Activated CD8-positive, alpha-beta T cell treated with anti-CD3 and anti-CD28 coated beads, Interleukin-2, amount 10 ng/mL, durations not matched to agents 7 days and 5 days (primary cell): ENCODE measurements at regions not wholly inside any gene's neighbourhood (a gene's known extent, or its start where the extent isn't known, plus 50 kb on each side); places are given as distances from the start of the nearest gene placed in this dataset.

ENCODE experiments used
- ATAC-seq: fragments of 150-1000 bp; cut with Tn5 transposase; one replicate; pipeline ENCODE4 v1.10.0; 2021; ENCODE audit warnings: moderate library complexity
- CTCF ChIA-PET: fragments of 350-600 bp; sonication (Branson Sonifier 250); formaldehyde crosslinking; loops from one replicate; lab custom pipeline; 2021; ENCODE audit warnings: antibody characterized with exemption; lab: Charles Lee
- POLR2A ChIA-PET: fragments of 350-600 bp; sonication (Branson Sonifier 250); formaldehyde crosslinking; loops from one replicate; lab custom pipeline; 2021; ENCODE audit warnings: antibody characterized with exemption; lab: Charles Lee
- DNase-seq: peaks from one replicate; pipeline ENCODE4 v3.0.0-alpha.2; 2020
- H3K27ac Mint-ChIP-seq: one replicate; pipeline ENCODE4 v1.8.0; 2021; ENCODE audit warnings: mild to moderate bottlenecking, mixed read lengths
- H3K27me3 Mint-ChIP-seq: one replicate; pipeline ENCODE4 v1.8.0; 2021; ENCODE audit warnings: low read depth, mixed read lengths
- H3K36me3 Mint-ChIP-seq: one replicate; pipeline ENCODE4 v1.8.0; 2021; ENCODE audit warnings: low read depth, mixed read lengths
- H3K4me1 Mint-ChIP-seq: one replicate; pipeline ENCODE4 v1.8.0; 2021; ENCODE audit warnings: low read depth, mixed read lengths
- H3K4me3 Mint-ChIP-seq: one replicate; pipeline ENCODE4 v1.8.0; 2021; ENCODE audit warnings: mild to moderate bottlenecking, mixed read lengths
- H3K9me3 Mint-ChIP-seq: one replicate; pipeline ENCODE4 v1.8.0; 2022; ENCODE audit warnings: mixed read lengths; ENCODE audit not compliant: insufficient read depth

DNA sequence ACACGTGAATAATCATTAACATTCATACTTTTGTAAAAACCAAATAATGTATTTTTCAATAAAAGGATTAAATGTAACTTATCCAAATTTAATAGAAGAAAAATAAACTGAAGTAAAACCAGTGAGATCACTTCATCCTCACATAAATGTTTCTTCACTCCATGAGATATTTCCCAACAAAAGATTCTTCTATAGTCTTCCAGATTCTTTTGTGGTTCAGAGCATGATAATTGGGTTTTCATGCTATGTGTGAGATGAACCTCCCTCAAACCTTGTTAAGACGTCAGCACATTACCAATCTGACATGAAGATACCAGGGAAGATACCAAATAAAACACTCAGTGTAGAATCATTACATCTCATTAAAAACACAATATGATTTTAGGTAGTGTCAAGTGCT lies 62.9 kb upstream of the OXGR1 start:
- Mint-ChIP-seq H3K27ac (no peak overlapping the region), H3K4me1 (no peaks in the 10 kb centered on the region), H3K36me3 (no peaks in the 10 kb centered on the region), H3K9me3 (no peaks in the 10 kb centered on the region), H3K4me3 (no peak overlapping the region), H3K27me3 (peaks cover 3% of the 10 kb centered on the region)
- DNase-seq (no peak), ATAC-seq (no peak)
- ChIA-PET CTCF (no interaction called here), POLR2A (no interaction called here)

DNA sequence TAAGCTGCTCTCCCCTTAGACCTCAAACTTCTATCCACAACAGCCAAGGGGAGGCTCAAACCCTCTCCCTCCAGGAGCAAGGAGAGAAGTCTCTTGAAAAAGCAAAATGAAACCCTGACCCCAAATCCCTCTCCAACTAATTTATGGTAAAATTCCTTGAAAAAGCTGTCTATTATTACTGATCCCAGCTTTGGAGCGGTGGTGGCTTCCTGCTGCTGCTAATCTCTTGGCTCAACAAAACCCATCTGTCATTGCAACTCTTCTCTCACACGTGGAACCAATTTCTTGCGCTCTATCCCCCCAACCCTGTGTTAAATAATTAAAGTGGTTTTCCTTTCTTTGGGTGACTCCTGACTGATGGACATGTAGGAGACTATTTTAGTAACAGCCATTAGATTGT lies 64.1 kb upstream of the OXGR1 start:
- H3K27ac Mint-ChIP-seq: no peak overlapping the region
- no peaks in the 10 kb centered on the region for H3K4me1 Mint-ChIP-seq
- H3K4me3 Mint-ChIP-seq: no peak overlapping the region
- no peaks in the 10 kb centered on the region for H3K36me3 Mint-ChIP-seq
- DNase-seq (no peak), ATAC-seq (no peak)
- no peaks in the 10 kb centered on the region for H3K9me3 Mint-ChIP-seq
- POLR2A ChIA-PET: no interaction called here
- CTCF ChIA-PET: no interaction called here
- H3K27me3 Mint-ChIP-seq: peaks cover 3% of the 10 kb centered on the region

DNA sequence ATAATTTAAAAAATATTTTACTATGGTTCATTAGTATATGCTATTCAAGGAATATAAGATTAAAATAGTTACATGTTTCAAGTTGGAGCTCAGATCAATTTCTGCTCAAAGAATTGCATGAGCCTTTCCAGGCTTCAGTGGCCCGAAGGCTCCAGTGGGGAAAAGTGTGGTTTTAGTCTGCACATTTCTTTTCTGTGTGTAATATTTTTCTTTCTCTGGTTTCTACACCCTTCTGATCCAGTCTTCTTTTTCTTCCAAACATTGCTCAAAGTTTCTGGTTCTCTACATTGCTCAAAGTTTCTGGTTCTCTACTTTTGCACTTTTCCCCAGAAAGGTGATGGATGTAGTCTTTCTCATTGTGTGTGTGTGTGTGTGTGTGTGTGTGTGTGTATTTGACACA lies 64.7 kb upstream of the OXGR1 start:
- ATAC-seq: no peak
- no peaks in the 10 kb centered on the region for H3K9me3 Mint-ChIP-seq
- no peak for DNase-seq
- H3K4me1 Mint-ChIP-seq: no peaks in the 10 kb centered on the region
- peaks cover 3% of the 10 kb centered on the region for H3K27me3 Mint-ChIP-seq
- H3K36me3 Mint-ChIP-seq: no peaks in the 10 kb centered on the region
- no peak overlapping the region for H3K27ac Mint-ChIP-seq
- CTCF ChIA-PET: no interaction called here
- POLR2A ChIA-PET: no interaction called here
- H3K4me3 Mint-ChIP-seq: no peak overlapping the region

DNA sequence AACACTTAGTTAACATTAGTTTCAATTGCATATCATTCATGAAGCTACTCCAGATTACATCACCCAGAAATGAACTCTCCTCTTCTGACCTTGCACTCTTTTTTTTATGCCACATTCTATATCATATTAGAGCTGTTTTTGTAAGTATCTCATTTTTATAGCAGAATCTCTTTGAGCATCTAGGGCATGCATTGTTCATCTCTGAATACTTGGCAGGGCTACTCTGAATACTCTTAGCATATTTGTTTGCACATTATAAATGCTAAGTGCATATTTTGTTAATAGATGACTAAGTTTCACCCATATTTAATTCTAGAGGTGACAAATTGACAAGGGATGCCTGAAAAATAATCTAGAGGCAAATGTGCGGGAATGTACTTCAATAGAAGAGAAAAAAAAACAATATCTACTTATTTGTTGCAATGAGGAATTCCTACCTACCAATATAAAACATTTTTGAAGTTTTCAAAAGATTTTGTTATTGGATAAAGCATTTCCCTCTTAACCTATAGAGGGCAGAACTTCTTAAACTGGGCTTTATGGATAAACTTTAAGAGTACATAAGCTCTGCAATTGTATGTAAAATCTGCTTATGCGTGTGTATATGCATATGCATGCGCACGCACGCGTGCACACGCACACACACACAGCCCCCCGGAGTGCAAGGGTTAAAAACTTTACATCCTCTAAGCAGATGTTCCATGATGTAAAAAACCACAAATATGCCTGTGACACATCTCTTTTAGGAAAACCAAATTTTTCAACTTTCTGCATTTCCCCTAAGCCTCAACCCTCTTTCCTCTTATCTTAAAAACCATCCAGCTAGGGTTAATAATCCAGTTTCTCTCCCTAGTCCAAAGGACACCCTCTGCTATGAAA lies 73.0 kb upstream of the OXGR1 start:
- POLR2A ChIA-PET: no interaction called here
- Mint-ChIP-seq H3K4me3 (no peak overlapping the region), H3K27ac (no peak overlapping the region), H3K4me1 (no peaks in the 10 kb centered on the region), H3K9me3 (no peaks in the 10 kb centered on the region), H3K27me3 (peaks cover 3% of the 10 kb centered on the region), H3K36me3 (no peaks in the 10 kb centered on the region)
- ATAC-seq (no peak), DNase-seq (no peak)
- CTCF ChIA-PET: no interaction called here

DNA sequence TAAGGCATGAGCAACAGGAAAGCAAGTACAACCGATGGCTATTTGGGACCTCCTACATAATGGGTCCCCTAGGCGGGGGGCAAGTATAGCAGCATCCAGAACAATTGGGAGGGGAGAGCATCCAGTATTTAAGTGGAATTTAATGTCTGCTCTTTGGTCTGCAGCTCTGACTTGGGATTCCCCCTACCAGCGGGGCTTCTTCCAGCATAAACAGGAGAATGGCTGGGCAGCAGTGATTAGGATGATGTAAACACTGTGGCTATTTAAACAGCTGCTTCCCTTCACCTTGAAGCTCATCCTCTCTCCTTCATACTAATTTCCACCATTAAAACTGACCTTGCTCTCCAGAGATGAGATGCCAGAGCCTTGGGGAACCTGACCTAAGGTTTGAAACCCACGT lies 73.9 kb upstream of the OXGR1 start:
- Mint-ChIP-seq H3K27me3 (peaks cover 3% of the 10 kb centered on the region), H3K27ac (no peak overlapping the region), H3K36me3 (no peaks in the 10 kb centered on the region), H3K4me1 (no peaks in the 10 kb centered on the region), H3K9me3 (no peaks in the 10 kb centered on the region), H3K4me3 (no peak overlapping the region)
- ChIA-PET CTCF (no interaction called here), POLR2A (no interaction called here)
- DNase-seq (no peak), ATAC-seq (no peak)

DNA sequence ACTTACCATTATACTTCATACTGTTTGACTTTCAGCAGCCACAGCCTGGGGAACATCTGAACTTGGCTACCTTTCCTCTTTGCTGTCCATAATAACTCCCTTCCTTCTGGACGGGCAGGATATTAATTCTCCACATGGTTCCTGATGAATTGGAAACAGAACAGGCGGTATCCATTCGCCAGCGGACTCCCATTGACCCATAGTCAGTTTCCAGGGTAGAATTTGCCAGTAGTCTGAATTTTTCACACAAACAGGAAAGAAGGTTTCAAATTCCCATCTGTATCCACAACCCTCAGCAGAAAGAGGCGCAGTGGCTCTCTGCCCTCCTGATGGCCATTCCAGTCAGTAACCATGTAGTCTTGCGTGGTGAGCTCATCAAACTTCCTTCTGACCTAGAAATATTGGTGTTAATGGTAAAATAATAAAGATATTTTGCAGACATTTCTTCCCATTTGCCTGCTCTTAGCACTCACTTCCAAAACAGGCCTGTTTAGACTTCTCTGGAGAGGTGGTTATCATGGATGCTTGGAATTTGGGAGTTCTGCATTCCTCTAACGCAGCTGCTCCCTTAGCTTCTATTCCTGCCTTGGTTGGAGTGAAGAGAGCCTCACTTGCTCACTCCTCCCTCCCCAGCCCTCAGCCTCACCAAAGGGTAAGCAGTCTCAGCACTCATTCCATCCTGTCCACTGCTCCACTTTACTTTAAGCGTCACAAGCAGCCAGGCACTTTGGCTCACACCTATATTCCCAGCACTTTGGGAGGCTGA lies 75.0 kb upstream of the OXGR1 start:
- Mint-ChIP-seq H3K27ac (no peak overlapping the region), H3K4me3 (no peak overlapping the region), H3K9me3 (no peaks in the 10 kb centered on the region), H3K27me3 (peaks cover 3% of the 10 kb centered on the region), H3K36me3 (no peaks in the 10 kb centered on the region), H3K4me1 (no peaks in the 10 kb centered on the region)
- POLR2A ChIA-PET: no interaction called here
- ATAC-seq (no peak), DNase-seq (no peak)
- CTCF ChIA-PET: no interaction called here

DNA sequence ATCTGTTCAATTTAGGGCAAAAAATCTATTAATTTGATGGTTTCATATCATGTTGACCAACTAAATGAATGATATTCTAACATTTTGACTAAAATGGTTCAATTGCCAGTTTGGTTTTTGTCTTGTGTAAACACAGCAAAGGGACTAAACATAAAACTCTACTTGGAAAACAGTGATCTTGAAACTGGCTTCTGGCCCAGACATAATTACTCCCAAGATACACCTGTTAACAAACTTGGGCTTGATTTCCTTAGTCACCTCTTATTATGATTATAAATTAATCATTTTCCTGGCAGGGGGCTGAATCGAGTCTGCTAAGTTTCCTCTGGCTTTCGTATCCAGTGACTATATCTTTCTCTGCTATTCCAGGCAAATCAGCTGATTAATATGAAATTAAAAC lies 78.0 kb upstream of the OXGR1 start:
- H3K9me3 Mint-ChIP-seq: no peaks in the 10 kb centered on the region
- DNase-seq: no peak
- no peak for ATAC-seq
- ChIA-PET POLR2A (no interaction called here), CTCF (no interaction called here)
- H3K4me3 Mint-ChIP-seq: no peak overlapping the region
- no peaks in the 10 kb centered on the region for H3K4me1 Mint-ChIP-seq
- no peak overlapping the region for H3K27ac Mint-ChIP-seq
- no peaks in the 10 kb centered on the region for H3K27me3 Mint-ChIP-seq
- no peaks in the 10 kb centered on the region for H3K36me3 Mint-ChIP-seq

DNA sequence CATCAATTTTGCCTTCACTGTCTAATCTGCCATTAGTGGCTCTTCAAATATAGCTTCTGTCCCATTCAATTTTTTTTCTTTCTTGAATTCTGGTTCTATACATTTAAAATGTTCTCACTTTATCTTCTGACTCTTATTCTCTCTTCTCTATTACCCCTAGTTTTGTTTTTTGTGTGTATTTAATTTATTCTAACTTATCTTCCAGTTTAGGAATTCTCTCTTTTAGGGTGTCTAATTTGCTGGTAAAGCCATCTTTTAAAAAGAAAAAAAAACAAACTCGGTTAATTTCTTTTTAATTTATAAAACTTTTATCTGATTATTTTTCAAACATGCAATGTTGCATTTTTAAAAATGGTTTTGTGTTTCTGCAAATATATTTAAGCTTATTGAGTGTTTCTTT lies 80.3 kb upstream of the OXGR1 start:
- no peak for ATAC-seq
- ChIA-PET CTCF (no interaction called here), POLR2A (no interaction called here)
- no peaks in the 10 kb centered on the region for H3K36me3 Mint-ChIP-seq
- no peak overlapping the region for H3K4me3 Mint-ChIP-seq
- no peaks in the 10 kb centered on the region for H3K9me3 Mint-ChIP-seq
- no peak for DNase-seq
- H3K4me1 Mint-ChIP-seq: no peaks in the 10 kb centered on the region
- H3K27ac Mint-ChIP-seq: no peak overlapping the region
- H3K27me3 Mint-ChIP-seq: no peaks in the 10 kb centered on the region

DNA sequence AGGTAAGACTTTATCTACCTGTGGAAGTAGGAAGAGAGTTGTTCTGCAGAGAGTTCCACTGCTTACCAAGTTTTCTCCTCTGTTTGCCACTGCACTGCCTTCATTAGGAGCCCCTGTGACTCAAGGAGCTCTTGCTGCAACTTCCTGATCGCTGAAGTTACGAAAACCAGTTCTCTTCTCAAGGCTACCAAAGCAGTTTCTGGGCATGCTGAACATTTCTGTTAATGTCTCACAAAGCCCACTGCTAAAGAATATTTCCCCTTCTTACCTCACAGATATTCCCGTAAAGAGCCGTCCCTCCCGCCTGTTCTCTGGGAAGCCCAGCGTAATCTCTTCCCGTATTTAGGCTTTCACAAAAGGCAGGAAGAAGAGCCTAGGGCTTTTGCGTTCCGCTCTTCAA lies 82.6 kb upstream of the OXGR1 start:
- Mint-ChIP-seq H3K36me3 (no peaks in the 10 kb centered on the region), H3K9me3 (no peaks in the 10 kb centered on the region), H3K4me1 (no peaks in the 10 kb centered on the region), H3K27me3 (no peaks in the 10 kb centered on the region), H3K4me3 (no peak overlapping the region), H3K27ac (no peak overlapping the region)
- POLR2A ChIA-PET: no interaction called here
- DNase-seq (no peak), ATAC-seq (no peak)
- CTCF ChIA-PET: no interaction called here

DNA sequence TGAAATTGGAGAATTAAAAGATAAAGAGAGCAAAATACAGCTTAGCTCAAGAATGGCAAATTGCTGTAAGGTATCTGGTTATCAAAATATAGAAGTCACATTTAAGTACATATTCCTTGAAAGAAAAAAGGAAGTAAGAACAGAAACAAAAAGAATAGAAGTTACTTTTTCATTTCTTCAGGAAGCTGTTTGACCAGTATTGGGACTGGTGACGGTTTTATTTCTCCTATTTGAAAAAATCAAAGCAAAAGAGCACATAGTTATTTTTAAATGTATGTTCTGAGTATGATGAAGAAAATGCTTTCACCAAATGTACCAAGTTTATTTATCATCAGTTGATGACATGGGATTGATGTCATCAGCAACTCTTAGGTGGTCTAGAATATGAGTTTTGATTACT lies 83.1 kb upstream of the OXGR1 start:
- ChIA-PET POLR2A (no interaction called here), CTCF (interaction anchor here (1.4 kb wide), 1 partner anchor 282 kb away, joined by 3 read pairs; no protein-coding TSS in a partner anchor)
- Mint-ChIP-seq H3K4me3 (no peak overlapping the region), H3K9me3 (no peaks in the 10 kb centered on the region), H3K4me1 (no peaks in the 10 kb centered on the region), H3K27ac (no peak overlapping the region), H3K27me3 (no peaks in the 10 kb centered on the region), H3K36me3 (no peaks in the 10 kb centered on the region)
- no peak for ATAC-seq
- no peak for DNase-seq

DNA sequence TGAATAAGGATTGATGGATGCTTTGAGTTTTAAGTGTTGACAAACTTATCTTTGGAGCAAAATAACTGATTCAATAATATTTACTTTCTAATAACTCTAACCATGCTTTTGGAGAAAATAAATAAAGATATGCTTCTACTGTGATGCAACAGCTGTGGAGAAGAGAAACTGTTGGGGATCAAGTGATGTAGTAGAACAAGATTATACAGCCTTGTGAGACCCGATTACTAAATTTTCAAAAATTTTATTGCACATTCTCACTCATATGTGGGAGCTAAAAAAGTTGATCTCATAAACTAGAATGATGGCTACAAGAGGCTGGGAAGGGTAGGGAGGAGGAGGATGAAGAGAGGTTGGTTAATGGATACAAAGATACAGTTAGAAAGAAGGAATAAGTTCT lies 85.5 kb upstream of the OXGR1 start:
- Mint-ChIP-seq H3K4me3 (no peak overlapping the region), H3K4me1 (no peaks in the 10 kb centered on the region), H3K27ac (no peak overlapping the region), H3K27me3 (peaks cover 1% of the 10 kb centered on the region), H3K36me3 (no peaks in the 10 kb centered on the region), H3K9me3 (no peaks in the 10 kb centered on the region)
- no peak for ATAC-seq
- POLR2A ChIA-PET: no interaction called here
- CTCF ChIA-PET: no interaction called here
- DNase-seq: no peak

DNA sequence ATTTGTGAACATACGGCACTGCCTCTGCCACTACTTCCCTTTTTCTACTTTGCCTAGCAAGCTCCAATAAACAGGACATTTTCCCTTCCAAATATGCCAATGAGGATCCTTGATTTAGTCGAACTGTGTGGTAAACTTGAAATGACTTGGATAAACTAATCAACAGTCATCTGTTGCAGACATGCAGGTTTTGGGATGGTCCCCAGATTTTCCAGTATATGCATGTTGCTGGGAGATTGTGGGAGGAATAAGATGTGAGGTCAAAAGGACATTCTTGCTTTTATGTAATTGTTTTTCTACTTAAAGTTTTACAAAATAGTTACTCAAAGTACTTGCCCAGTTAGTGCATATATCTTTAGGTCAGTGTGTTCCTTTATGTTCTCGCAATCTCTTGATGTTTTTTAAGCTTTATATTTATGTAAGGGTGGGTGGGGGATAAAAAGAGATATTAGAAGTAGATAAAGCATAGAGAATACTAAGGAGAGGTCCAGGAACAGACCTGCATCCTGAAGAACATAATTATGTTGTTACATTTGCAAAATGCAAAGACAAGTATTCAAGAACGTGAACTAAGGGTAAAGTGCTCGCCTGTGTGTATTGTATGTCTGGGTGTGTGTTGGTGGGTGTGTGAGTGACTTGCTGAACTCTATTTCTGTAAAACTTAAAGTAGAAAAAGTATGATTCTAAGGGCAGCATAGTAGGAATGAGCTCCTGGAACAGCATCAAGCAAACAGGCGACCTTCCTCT lies 88.4 kb upstream of the OXGR1 start:
- ChIA-PET CTCF (no interaction called here), POLR2A (no interaction called here)
- ATAC-seq (no peak), DNase-seq (no peak)
- Mint-ChIP-seq H3K4me1 (no peaks in the 10 kb centered on the region), H3K9me3 (peaks cover 5% of the 10 kb centered on the region), H3K27ac (no peak overlapping the region), H3K27me3 (peaks cover 2% of the 10 kb centered on the region), H3K4me3 (no peak overlapping the region), H3K36me3 (no peaks in the 10 kb centered on the region)
